ENCODE measurements at regions not wholly inside any gene's neighbourhood (a gene's known extent, or its start where the extent isn't known, plus 50 kb on each side); places are given as distances from the start of the nearest gene placed in this dataset.

DNA sequence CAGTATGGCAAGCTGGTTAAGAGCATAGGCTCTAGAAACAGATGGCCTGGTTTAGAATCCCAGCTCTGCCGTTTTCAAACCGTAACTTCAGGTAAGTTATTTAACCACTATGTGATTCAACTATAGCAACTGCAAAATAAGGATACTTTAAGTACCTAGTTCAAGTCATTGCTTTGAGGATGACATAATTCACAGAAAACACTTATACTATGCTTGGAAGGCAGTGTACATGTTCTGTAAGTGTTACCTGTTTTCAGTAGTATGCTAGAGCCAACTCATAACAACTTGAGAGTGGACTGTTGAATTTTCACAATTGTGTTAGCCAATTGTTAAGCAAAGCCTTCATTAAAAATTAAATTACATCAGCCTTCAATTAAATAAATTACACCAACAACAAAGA lies 134.8 kb upstream of the BEND6 start:
- Histone ChIP-seq H2BK12ac (ENCODE audit: insufficient read length, low read depth, low read length) (no peak overlapping the region), H4K91ac (ENCODE audit: insufficient read length, low read depth, low read length) (no peak overlapping the region), H3K27ac (ENCODE audit: insufficient read length, low read depth, low read length) (no peak overlapping the region), H3K4me1 (ENCODE audit: insufficient read depth, low read length) (peaks cover 9% of the 10 kb centered on the region; the same call in 1 of the 2 replicates), H3K4me2 (ENCODE audit: insufficient read depth, insufficient read length, low read length) (no peak overlapping the region), H3K23me2 (ENCODE audit: insufficient read length, low read depth, low read length, poor library complexity, severe bottlenecking) (no peaks in the 10 kb centered on the region), H3K56ac (ENCODE audit: insufficient read length, low read depth, low read length) (no peak overlapping the region), H4K8ac (replicated peaks; ENCODE audit: insufficient read length, low read depth, low read length) (no peak overlapping the region), H2BK120ac (ENCODE audit: low read depth, low read length, poor library complexity, severe bottlenecking) (no peak overlapping the region), H4K20me1 (ENCODE audit: control insufficient read depth, insufficient read depth, insufficient read length) (no peaks in the 10 kb centered on the region), H3K18ac (ENCODE audit: insufficient read length, low read depth, low read length) (no peak overlapping the region), H4K5ac (ENCODE audit: insufficient read length, low read depth, low read length) (no peak overlapping the region), H2BK20ac (ENCODE audit: low read depth, low read length, poor library complexity, severe bottlenecking) (no peak overlapping the region), H3T11ph (ENCODE audit: low read length) (no peak overlapping the region), H3K9ac (ENCODE audit: extremely low read depth, insufficient read length, low read length) (no peak overlapping the region), H3K79me1 (ENCODE audit: insufficient read depth, low read depth, low read length, poor library complexity, severe bottlenecking) (peaks cover 8% of the 10 kb centered on the region), H3K14ac (ENCODE audit: insufficient read depth, low read length) (no peak overlapping the region), H2BK5ac (ENCODE audit: insufficient read length, low read length) (no peak overlapping the region), H2AK5ac (ENCODE audit: insufficient read length, low read length) (no peak overlapping the region), H3K23ac (ENCODE audit: insufficient read length, low read depth, low read length) (no peak overlapping the region), H3K9me3 (ENCODE audit: control insufficient read depth, low read depth, low read length) (no peaks in the 10 kb centered on the region), H3K79me2 (ENCODE audit: insufficient read depth, low read length) (peaks cover 21% of the 10 kb centered on the region; the same call in 1 of the 2 replicates), H3K27me3 (ENCODE audit: insufficient read depth, low read length) (no peaks in the 10 kb centered on the region), H2BK15ac (ENCODE audit: low read depth, low read length) (no peak overlapping the region), H2AFZ (ENCODE audit: low read length) (no peak overlapping the region), H3K4ac (ENCODE audit: low read depth, low read length) (no peak overlapping the region)
- H3K27ac Mint-ChIP-seq = no peak overlapping the region
- TF ChIP-seq, protein P1, sequence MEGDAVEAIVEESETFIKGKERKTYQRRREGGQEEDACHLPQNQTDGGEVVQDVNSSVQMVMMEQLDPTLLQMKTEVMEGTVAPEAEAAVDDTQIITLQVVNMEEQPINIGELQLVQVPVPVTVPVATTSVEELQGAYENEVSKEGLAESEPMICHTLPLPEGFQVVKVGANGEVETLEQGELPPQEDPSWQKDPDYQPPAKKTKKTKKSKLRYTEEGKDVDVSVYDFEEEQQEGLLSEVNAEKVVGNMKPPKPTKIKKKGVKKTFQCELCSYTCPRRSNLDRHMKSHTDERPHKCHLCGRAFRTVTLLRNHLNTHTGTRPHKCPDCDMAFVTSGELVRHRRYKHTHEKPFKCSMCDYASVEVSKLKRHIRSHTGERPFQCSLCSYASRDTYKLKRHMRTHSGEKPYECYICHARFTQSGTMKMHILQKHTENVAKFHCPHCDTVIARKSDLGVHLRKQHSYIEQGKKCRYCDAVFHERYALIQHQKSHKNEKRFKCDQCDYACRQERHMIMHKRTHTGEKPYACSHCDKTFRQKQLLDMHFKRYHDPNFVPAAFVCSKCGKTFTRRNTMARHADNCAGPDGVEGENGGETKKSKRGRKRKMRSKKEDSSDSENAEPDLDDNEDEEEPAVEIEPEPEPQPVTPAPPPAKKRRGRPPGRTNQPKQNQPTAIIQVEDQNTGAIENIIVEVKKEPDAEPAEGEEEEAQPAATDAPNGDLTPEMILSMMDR (conservative IDR thresholded peaks at IDR 0.05) = no peak
- no CpG with 5 or more reads among the region's 2 CpGs for WGBS (ENCODE audit: extremely low coverage, insufficient read length, low lambda C conversion rate)
- peaks cover 0 to 6% of the 10 kb centered on the region in 2 experiments; a peak in 1 of 5 replicates for H3K9me3 Mint-ChIP-seq
- peaks cover 29 to 30% of the 10 kb centered on the region in 2 experiments for H3K4me1 Mint-ChIP-seq
- H3K4me3 Mint-ChIP-seq = no peak overlapping the region
- peaks cover 2 to 10% (median 4%) of the 10 kb centered on the region in 3 experiments; a peak in 2 of 7 replicates for H3K36me3 Mint-ChIP-seq (ENCODE audit: insufficient read depth in 1 of 3, low read depth in 3 of 3)
- no peaks in the 10 kb centered on the region for H3K27me3 Mint-ChIP-seq (ENCODE audit: low read depth)
- no peak for DNase-seq
